ENCODE measurements at regions not wholly inside any gene's neighbourhood (a gene's known extent, or its start where the extent isn't known, plus 50 kb on each side); places are given as distances from the start of the nearest gene placed in this dataset.

DNA sequence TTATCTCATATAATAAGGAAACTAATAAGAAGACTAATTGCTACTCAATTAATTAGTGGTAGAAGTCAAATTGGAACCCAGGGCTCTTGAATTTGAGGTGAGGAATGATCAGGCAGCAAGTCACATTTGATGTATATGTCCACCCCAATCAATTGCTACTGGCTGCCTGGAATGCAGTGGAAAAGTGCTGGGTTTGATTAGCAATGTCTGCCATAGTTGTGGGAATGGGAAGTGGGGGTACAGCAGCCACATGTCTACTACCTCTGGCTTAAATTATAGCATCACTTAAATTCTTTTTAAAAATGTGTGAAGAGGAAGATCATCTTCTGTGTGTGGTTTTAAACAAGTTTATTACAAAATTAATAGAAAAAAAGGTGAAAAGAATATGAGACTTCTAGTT lies 50.8 kb upstream of the NAV2 start:
- DNase-seq (ENCODE audit: low read depth in 2 of 2) = no peak

DNA sequence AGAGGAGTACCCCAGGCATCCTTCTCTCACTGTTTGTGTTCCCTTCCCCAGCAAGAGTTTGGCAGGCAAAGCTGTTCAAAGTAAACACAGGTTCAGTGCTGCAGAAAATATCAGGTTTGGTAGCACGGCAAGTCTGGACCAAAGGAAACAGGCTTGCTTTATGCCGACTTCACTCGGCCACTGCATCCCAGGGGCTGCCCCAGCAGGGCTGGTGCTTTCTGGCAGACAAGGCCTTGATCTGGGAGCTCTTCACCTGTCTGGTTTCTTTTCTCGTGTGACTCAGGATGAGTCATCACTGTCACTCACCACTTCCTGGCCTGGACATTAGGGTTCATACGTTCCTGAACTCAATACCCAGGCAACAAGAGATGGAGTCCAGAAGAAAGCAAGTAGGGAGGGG lies 52.6 kb upstream of the NAV2 start:
- no peak for DNase-seq (ENCODE audit: low read depth in 2 of 2)

DNA sequence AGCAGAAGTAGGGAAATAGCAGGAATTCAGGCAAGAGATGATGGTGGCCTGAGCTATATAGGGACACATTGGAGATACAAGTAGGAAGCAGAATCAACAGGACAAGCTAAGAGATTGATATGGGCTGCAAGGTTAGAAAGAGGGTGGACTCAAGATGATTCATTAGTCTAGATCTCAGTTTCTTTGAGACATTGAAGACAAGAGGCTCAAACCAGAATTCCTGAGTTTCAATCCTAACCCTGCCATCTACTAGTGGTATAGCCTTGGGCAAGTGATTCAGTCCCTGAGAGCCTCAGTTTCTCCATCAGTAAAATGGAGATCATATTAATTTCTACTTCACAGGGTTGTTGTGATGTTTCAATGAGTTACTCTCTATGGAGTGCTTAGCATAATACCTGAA lies 53.1 kb upstream of the NAV2 start:
- no peak for DNase-seq (ENCODE audit: low read depth in 2 of 2)

- no peak for DNase-seq (ENCODE audit: low read depth in 2 of 2)
Observed at GRCh38 chr11:19658344-19658743, 54.3 kb upstream of the NAV2 start.

DNA sequence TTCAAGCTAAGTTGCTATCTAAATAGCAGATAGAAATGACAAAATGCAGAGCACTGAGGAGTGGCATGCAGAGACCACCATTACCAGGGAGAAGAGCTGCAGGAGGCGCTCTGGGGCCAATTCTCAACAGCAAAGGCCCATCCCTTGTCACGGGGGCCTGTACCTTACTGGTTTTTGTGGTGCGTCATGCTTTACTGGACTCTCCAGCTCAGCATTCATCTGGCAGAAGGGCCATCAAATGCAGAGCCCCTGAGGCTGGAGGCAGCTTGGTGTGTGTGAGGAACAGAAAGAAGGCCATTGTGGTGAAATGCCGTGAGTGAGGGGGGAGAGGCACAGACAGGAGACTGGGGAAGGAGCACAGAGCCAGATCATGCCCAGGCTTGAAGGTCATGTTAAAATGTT lies 56.5 kb upstream of the NAV2 start:
- no peak for DNase-seq (ENCODE audit: low read depth in 2 of 2)

GRCh38 chr11:19652623-19653375 lies 59.8 kb upstream of the NAV2 start:
- no peak for DNase-seq (ENCODE audit: low read depth in 2 of 2)

DNA sequence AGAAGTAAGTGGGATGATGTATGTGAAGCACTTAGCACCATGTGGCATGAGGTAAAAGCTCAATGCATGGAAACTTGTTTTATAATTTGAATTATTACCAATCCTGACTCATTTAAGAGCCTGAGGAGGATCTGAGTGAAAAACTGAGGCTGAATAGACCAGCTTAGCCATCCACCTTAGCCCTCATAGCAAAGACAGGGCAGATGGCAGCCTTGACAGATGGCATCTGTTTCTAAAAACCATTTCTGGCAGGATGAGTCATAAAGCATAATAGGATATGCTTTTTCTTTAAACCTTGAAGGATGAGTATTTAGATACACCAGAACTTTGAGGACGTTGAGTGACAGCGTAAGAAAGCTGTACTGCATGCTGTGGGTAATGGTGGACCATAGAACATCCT lies 61.0 kb upstream of the NAV2 start:
- no peak for DNase-seq (ENCODE audit: low read depth in 2 of 2)

DNA sequence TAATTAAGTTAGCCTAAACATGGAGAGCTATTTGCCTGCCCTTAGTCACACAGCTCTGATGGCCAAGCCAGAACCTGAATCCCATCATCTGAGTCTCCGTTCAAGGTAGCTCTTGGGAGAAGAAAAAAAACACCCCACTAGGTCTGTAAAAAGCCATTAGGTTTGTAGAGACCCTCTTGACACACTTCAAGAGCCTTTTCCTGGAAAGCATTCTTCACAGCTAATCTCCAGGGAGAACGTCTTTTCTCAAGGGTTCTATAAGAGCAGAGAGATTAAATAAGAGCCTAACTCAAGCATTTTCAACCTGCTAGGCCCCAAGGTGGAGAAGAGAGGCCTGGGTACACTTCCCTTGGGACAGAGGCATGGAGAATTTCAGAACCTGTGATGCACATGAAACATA lies 61.6 kb upstream of the NAV2 start:
- DNase-seq (ENCODE audit: low read depth in 2 of 2) = no peak

GRCh38 chr11:19650467-19650866 lies 62.2 kb upstream of the NAV2 start:
- no peak for DNase-seq (ENCODE audit: low read depth in 2 of 2)

DNA sequence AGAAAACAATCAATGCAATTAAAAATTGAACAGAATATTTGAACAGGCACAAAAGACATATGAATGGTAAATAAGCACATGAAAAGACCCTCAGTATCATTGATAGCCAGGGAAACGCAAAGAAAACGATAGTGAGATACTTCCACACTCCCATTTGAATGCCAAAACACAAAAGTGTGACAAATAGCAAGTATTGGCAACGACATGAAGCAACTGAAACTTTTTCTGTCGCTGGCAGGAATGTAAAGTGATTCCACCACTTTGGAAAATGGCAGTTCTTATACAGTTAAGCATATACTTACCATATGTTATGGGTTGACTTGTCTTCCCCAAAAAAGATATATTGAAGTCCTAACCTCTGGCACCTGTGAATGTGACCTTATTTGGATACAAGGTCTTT lies 62.9 kb upstream of the NAV2 start:
- DNase-seq (ENCODE audit: low read depth in 2 of 2) = no peak

DNA sequence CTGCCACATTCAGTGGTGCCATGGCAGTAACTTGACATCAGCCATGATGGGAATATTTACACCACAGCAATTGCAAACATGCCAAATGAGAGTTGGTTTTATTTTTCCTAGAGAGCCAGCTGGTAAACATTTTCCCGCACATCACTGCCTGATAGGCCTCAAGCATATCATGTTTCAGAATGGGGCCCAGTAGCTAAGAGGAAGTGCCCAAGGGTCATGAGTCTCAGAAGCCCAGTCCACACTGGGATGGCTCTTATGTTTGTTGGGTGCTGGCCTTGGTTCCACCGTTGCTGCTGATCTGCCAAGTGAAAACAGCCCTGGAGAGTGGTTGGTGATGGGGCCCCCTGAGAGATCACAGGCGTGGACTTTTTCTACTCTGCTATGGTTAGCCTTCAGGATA lies 64.3 kb upstream of the NAV2 start:
- DNase-seq (ENCODE audit: low read depth in 2 of 2) = no peak

DNA sequence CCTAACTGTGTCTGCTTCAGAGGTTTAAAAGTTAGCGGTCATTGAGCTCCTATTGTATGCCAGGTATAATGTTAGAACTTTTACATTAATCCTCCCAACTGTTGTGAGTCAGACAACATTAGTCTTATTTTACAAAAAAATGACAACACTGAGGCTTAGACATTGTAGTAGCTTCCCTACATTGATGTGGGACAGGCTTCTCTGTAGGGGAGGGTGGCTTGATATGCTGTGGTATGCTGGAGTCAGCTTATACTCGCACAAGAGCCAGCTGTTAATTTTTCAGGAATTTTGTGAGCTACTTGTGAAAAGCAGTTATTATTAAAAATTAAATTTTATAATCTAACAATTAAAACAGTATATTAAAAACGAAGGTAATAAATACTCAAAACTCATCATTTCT lies 64.8 kb upstream of the NAV2 start:
- DNase-seq (ENCODE audit: low read depth in 2 of 2) = no peak

- no peak for DNase-seq (ENCODE audit: low read depth in 2 of 2)
Observed at GRCh38 chr11:19646921-19647320, 65.7 kb upstream of the NAV2 start.

DNA sequence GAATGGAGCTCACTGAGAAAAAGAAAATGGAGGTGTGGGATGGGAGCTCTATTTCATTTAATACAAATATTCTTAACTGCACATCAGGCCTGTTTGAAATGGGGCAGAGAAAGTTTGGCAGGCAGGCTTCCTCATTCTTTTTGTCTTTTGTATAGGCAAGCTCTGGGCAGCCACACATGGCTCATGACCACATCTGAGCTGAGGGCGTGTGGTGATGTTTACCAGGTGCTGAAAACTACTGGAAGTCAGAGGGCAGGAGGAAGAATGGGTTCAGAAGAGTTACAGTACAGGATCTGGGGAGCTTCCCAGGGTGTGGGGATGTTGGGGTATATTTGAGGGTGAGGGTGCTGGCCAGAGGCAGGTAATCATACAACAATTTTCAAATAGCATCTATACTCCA lies 66.3 kb upstream of the NAV2 start:
- DNase-seq (ENCODE audit: low read depth in 2 of 2) = no peak

DNA sequence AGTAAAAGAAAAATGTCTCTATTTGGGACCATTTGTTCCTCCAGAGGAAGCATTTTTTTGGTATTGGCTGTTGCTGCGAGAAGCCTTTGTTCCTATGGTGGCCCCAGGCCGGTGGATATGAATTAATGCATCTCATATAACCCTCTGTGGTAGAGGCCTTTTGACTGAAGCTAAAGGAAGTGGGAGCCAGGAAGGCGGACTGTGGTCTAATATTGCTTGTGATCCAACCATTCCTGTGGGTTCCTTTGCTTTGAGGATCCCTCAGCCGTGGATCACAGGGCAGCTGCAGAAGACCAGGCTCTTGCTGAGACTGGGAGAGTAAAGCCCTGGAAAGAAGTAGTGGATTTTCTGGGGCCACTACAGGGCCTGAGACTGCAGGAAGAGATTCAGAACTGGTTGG lies 68.3 kb upstream of the NAV2 start:
- DNase-seq (ENCODE audit: low read depth in 2 of 2) = no peak

DNA sequence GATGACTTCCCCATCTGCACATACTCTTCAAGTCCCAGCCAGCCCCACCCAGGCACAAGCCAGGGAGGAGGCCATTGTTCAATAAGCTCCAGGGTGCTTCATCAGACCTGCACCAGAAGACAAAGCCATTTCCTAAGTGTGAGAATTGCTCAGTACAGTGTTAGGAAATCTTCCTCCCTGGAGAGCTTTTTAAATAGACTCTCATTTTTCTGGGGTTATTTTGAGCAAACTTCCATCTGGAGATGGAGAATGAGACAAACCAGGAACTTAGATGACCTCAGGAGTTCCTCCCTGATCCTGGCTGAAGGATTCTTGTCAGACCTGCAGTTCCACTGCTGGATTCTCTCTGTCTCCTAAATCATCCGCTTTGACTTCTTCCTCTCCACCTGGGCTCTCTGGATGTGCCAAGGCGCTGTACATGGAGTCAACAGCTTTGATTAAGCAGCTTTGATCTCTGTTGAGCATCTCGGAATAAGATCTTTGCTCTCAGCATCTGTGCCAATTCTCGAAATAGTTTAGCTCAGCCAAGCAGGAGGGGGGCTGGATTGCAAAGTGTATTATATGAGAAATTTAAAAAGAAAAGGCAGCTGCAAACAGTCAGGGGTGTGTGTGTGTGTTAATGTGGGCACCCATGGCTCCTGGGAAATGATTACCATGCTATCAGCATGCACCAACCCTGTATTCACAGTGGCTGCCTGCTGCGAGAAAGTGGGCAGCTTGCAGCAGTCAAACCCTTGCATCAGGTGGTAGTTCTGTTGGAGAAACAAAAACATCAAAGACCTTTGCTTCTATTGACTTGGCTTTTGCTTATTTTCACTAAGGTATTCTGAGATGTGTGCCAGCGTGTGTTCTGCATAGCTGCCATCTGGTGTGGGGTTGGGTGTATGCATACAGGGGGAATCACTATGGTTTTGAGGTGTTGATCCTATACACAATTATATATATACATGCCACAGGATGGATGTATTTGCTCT lies 70.2 kb upstream of the NAV2 start:
- no peak for DNase-seq (ENCODE audit: low read depth in 2 of 2)

GRCh38 chr11:19639603-19640105 lies 73.0 kb upstream of the NAV2 start:
- no peak for DNase-seq (ENCODE audit: low read depth in 2 of 2)

GRCh38 chr11:19635332-19635731 lies 77.3 kb upstream of the NAV2 start:
- DNase-seq (ENCODE audit: low read depth in 2 of 2) = no peak

DNA sequence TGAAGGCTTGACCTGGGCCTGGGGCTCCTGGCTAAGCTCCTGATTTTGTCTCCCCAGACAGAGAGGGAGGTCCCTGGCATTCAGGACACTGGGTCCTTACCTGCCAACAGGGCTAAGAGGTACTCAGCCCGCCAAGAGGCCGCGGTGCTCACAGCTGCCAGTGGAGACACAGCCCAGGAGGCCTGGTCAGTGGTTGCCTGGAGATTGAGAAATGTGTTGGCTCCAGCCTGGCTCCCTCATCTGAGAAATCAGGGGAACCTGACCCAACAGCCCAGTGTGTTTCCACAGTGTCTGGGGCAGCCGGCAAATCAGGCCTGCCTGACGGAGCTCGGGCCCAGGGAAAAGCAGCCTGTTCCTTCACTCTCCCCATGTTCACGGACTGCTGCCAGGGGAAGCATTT lies 79.4 kb upstream of the NAV2 start:
- DNase-seq (ENCODE audit: low read depth in 2 of 2) = no peak

DNA sequence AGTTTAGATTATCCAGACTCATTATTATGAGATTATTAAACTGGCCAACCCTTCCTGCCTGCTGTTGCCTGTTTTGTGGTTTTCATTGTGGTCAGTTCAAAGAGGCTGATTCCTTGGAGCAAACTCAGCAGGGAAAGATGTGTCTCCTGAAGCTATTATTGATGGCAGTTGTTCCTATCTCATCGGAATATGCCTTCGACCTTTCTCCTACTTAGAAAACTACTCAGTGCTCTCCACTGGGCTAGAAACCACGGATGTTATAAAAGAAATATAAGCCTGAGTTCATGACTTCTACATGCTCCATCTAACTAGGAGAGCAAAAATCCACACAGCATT lies 80.2 kb upstream of the NAV2 start:
- DNase-seq (ENCODE audit: low read depth in 2 of 2) = no peak

DNA sequence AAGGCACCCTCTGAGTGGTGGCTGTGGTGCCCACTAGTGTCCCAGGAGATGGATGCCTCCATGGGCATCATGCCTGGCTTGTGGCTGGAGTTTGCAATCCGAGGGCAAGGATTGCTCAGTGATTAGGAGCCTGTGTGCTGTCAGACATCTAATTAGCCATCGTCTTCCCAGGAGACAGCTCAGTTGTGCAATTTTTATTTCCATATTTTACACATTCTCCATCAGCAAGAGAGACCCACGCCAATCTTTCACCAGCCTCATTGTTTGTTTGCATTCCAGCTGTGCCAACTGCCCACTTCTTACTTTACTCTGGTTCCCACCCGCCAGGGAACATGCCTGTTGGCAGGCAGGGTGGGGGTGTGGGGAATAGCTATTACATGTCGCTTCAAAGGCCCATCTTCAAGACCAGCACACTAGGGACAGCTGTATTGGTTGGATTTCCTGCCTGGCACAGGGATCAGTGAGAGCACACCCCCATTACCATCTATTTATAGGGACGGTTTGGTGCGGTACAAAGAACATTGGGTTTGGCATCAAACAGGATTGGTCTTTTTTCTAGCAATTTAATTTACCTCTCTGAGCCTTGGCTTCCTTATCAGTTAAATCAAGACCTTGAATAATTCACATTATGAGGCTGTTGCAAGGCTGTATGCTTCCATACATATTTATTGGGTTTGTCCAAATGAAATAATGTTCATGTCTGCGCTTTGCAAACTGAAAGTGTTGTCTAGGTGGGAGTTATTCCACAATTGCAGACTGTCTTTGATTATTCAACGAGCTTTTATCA lies 80.7 kb upstream of the NAV2 start:
- no peak for DNase-seq (ENCODE audit: low read depth in 2 of 2)

- DNase-seq (ENCODE audit: low read depth in 2 of 2) = no peak
Observed at GRCh38 chr11:19628018-19628417, 84.6 kb upstream of the NAV2 start.

Measured in stimulated activated CD8-positive, alpha-beta memory T cell treated with anti-CD3 and anti-CD28 coated beads, Interleukin-15, amount 100 ng/mL, for 4 hours (primary cell).